LNCaP clone FGC (cell line): ENCODE measurements at regions not wholly inside any gene's neighbourhood (a gene's known extent, or its start where the extent isn't known, plus 50 kb on each side); places are given as distances from the start of the nearest gene placed in this dataset.

Source experiments
- DNase-seq: peaks from one replicate; pipeline ENCODE4 v3.0.0-alpha.2; 2011; ENCODE audit warnings: low read depth
- H3K4me3 ChIP-seq: 2 replicates; pipeline ENCODE4 v1.5.1; 2011; ENCODE audit warnings: mild to moderate bottlenecking, low read depth, low read length, control low read depth
- TF ChIP-seq, protein P1 (sequence below): IDR thresholded peaks from 2 replicates; pipeline ENCODE4 v1.5.1; 2012; ENCODE audit warnings: mild to moderate bottlenecking; ENCODE audit not compliant: control insufficient read depth, insufficient read depth; ENCODE audit errors: extremely low read depth

DNA sequence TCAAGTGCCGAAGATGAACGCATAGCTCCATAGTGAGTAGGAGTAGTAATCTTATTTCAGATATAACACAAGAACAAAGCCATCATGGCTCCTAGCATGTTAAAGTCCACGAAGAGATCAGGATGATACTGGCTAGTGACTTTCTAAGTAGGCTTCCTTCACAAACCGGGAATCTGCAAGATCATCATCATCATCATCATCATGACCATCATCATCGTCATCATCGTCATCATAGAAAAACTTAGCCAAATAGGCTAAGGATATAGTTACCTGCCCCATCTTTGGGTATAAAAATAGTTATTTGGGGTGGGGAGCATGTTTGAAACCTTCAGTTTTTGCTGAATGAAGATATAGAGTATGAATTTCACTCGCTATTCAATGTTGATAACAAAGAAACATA lies 57.9 kb downstream of the PYDC2 start:
- H3K4me3 ChIP-seq, result no peak overlapping the region
- TF ChIP-seq, protein P1, sequence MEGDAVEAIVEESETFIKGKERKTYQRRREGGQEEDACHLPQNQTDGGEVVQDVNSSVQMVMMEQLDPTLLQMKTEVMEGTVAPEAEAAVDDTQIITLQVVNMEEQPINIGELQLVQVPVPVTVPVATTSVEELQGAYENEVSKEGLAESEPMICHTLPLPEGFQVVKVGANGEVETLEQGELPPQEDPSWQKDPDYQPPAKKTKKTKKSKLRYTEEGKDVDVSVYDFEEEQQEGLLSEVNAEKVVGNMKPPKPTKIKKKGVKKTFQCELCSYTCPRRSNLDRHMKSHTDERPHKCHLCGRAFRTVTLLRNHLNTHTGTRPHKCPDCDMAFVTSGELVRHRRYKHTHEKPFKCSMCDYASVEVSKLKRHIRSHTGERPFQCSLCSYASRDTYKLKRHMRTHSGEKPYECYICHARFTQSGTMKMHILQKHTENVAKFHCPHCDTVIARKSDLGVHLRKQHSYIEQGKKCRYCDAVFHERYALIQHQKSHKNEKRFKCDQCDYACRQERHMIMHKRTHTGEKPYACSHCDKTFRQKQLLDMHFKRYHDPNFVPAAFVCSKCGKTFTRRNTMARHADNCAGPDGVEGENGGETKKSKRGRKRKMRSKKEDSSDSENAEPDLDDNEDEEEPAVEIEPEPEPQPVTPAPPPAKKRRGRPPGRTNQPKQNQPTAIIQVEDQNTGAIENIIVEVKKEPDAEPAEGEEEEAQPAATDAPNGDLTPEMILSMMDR, result no peak
- DNase-seq, result no peak

DNA sequence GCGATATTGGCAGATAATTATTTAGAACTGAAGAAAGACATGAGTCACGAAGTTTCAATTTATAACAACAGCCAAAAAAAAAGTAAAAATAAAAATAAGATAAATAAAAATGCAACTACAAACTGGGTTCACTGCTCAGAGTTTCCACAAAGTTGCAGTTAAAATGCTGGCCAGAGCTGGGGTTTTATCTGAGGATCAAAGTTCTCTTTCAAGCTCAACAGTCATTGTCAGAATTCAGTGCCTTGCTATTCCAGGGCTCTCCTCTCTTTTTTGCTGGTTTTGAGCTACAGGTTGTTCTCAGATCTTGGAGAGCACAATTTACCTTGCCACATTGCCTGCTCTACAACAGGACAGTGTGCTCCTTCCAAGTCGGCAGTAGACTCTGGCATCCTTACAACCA lies 60.1 kb downstream of the PYDC2 start:
- no peak overlapping the region for H3K4me3 ChIP-seq
- DNase-seq, result no peak
- TF ChIP-seq, protein P1, result no peak

DNA sequence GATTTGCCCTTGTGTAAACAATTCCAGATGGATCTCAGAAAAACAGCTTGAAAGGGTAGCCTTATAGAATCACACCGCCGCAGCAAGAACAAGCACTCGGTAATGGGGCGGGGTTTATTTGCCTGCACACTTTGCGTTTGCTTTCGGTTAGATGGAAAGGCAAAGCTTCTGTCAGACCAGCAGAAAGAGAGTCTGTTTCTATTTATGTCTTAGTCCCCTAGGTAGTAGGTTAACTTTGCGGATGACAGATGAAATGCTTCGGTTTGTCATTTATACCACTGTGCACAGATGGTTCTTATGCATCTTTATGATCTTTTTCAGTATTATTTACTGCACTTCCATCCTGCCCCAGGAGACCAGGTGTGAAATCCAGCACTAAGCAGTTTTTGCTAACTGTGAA lies 62.2 kb downstream of the PYDC2 start:
- H3K4me3 ChIP-seq, result no peak overlapping the region
- TF ChIP-seq, protein P1, result no peak
- no peak for DNase-seq

DNA sequence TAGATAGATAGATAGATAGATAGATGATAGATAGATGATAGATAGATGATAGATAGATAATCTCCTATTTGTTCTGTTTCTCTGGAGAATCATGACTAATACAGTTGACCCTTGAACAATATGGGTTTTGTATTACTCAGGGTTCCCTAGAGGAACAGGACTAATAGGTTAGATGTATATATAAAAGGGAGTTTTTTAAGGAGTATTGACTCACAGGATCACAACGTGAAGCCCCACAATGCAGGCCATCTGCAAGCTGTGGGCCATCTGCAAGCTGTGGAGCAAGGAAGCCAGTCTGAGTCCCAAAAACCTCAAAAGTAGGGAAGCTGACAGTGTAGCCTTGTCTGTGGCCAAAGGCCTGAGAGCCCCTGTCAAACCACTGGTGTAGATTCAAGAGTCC lies 67.6 kb downstream of the PYDC2 start:
- TF ChIP-seq, protein P1, result no peak
- H3K4me3 ChIP-seq, result no peak overlapping the region
- DNase-seq, result no peak

DNA sequence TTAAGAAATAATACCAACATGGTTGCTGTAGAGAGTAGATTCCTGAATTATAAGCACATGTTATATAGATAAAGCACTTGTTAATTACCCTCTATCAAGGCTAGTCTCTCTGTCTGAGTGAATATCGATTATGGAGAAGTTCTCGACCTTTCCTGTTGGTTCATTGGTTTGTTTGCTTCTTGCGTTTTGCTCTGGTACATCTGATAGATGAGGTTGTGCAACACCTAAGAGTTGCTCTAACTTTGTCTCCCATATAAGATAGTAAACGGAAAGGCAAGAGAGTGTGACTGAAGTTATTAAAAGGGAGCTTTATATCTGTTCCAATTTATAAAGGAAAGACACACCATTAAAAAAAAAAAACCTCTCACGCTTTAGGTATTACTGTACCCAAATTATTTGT lies 69.0 kb downstream of the PYDC2 start:
- no peak for DNase-seq
- TF ChIP-seq, protein P1, result no peak
- no peak overlapping the region for H3K4me3 ChIP-seq

DNA sequence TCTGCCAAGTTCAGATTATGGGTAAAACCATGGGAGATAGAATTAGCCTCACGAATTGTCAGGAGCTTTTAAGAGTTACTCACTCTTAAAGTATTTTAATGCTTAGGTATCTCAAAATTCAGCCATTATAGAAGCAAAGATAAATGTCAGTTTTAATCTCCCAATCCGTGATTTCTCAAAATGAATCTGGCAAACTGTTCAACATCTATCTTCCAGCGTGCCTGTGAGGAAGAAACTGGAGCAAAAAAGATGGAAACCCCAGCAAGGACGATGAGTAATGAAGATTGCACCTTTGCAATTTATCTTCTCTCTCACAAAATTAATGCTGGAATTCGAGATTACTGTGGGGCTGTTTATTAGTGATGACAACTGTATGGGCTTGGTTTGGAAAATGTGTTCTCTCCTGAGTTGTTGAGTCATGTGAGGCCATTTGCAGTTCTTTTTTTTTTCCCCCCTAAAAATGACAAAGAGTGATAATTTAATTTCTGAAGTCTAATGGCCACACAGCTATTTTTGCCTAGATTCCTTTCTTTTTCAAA lies 70.5 kb downstream of the PYDC2 start:
- TF ChIP-seq, protein P1, result no peak
- no peak for DNase-seq
- no peak overlapping the region for H3K4me3 ChIP-seq

DNA sequence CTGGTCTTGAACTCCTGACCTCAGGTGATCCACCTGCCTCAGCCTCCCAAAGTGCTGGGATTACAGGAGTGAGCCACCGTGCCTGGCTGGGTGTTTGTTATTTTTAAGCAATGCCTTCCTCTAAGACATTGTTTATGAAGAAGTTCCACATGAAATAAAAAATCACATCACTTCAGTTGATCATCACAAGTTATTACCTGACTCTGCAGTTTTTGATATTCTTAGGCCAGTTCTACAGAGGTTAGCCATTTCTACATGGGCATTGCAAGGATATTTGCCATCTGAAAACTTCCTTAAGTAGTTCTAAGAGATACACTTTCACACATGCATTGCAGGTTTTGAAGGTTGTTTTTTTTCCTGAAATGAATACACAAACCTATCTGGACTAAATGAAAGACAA lies 82.1 kb downstream of the PYDC2 start:
- DNase-seq, result no peak
- TF ChIP-seq, protein P1, result no peak
- no peak overlapping the region for H3K4me3 ChIP-seq
